ENCODE measurements at regions not wholly inside any gene's neighbourhood (a gene's known extent, or its start where the extent isn't known, plus 50 kb on each side); places are given as distances from the start of the nearest gene placed in this dataset.

DNA sequence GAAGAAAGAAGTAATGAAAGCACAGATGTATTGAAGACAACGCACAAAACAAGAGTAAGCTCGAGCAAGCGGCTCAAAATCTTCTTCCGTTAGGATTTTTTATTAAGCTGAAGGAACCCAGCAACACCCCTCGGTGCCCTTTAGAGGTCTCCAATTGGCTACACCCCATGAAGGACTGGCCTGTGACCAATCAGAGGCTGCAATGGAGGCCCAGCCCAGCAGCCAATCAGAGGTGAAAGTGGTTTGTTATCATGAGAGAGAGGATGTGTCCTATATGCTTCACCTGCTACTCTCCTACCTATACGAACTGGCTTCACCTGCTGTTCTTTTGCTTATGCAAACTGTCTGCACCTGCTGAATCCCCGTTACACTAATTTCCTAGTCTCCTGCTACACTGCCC is 358.8 kb downstream of the C12orf50 start:
- Mint-ChIP-seq H3K36me3 (ENCODE audit: low read depth) (no peaks in the 10 kb centered on the region), H3K27me3 (no peaks in the 10 kb centered on the region), H3K4me1 (ENCODE audit: low read depth) (no peaks in the 10 kb centered on the region), H3K4me3 (no peak overlapping the region), H3K27ac (no peak overlapping the region), H3K9me3 (no peaks in the 10 kb centered on the region)
- ChIA-PET POLR2A (no interaction called here), CTCF (no interaction called here)
- DNase-seq (no peak), ATAC-seq (no peak)
- intact Hi-C loops (cut with micrococcal nuclease) = no loop called here
- TF ChIP-seq, protein P1, sequence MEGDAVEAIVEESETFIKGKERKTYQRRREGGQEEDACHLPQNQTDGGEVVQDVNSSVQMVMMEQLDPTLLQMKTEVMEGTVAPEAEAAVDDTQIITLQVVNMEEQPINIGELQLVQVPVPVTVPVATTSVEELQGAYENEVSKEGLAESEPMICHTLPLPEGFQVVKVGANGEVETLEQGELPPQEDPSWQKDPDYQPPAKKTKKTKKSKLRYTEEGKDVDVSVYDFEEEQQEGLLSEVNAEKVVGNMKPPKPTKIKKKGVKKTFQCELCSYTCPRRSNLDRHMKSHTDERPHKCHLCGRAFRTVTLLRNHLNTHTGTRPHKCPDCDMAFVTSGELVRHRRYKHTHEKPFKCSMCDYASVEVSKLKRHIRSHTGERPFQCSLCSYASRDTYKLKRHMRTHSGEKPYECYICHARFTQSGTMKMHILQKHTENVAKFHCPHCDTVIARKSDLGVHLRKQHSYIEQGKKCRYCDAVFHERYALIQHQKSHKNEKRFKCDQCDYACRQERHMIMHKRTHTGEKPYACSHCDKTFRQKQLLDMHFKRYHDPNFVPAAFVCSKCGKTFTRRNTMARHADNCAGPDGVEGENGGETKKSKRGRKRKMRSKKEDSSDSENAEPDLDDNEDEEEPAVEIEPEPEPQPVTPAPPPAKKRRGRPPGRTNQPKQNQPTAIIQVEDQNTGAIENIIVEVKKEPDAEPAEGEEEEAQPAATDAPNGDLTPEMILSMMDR (IDR thresholded peaks at IDR 0.05) = no peak

DNA sequence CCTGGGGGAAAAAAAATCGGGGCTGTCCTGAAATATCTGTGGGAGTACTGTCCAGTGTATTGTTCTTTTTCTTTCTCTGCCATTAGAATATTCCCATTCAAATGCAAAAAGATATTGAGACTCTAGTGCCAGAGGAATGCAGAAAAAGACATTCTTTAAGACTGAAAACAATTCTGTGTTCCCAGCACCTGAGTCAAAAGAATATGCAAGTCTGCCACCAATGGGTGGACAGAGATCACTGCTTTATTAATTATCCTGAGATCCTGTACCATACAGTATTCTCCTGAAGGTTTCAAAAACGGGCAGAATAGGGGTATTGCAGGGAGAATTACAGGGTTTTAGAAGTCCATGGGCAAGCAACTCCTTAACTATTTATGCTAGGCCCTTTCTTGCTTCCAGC is 361.8 kb downstream of the C12orf50 start:
- CTCF ChIA-PET = no interaction called here
- ATAC-seq (no peak), DNase-seq (no peak)
- no peaks in the 10 kb centered on the region for H3K36me3 Mint-ChIP-seq (ENCODE audit: low read depth)
- TF ChIP-seq, protein P1 (IDR thresholded peaks at IDR 0.05) = no peak
- H3K4me1 Mint-ChIP-seq (ENCODE audit: low read depth) = no peaks in the 10 kb centered on the region
- H3K9me3 Mint-ChIP-seq = no peaks in the 10 kb centered on the region
- POLR2A ChIA-PET = no interaction called here
- H3K27ac Mint-ChIP-seq = no peak overlapping the region
- no peaks in the 10 kb centered on the region for H3K27me3 Mint-ChIP-seq
- intact Hi-C loops (cut with micrococcal nuclease) = no loop called here
- H3K4me3 Mint-ChIP-seq = no peak overlapping the region

DNA sequence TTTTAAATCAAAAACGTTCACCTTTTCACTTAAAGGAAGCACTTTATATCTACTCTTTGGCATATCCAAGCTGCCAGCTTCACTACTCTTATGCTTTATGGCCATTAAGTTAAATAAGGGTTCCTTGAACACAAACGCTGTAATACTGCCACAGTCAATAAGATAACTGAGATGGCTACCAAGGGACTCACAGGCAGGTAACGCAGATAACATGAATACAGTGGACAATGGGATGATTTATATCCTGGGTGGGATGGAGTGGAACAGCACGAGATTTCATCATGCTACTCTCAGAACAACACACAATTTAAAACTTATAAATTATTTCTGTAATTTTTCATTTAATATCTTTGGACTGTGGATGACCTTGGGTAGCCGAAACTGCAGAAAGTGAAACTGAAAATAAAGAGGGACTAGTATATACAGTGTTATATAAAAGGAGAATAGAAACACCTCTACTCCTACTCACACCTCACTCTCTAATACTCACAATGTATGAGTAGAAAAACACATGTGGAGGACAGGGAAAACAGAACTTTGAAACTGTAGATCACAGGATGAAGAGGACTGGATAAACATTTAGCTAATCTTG is 367.3 kb downstream of the C12orf50 start:
- no peaks in the 10 kb centered on the region for H3K9me3 Mint-ChIP-seq
- H3K27me3 Mint-ChIP-seq = no peaks in the 10 kb centered on the region
- no peaks in the 10 kb centered on the region for H3K4me1 Mint-ChIP-seq (ENCODE audit: low read depth)
- DNase-seq (no peak), ATAC-seq (no peak)
- TF ChIP-seq, protein P1 (IDR thresholded peaks at IDR 0.05) = no peak
- intact Hi-C loops (cut with micrococcal nuclease) = no loop called here
- no peaks in the 10 kb centered on the region for H3K36me3 Mint-ChIP-seq (ENCODE audit: low read depth)
- no peak overlapping the region for H3K27ac Mint-ChIP-seq
- no peak overlapping the region for H3K4me3 Mint-ChIP-seq
- ChIA-PET POLR2A (no interaction called here), CTCF (no interaction called here)

DNA sequence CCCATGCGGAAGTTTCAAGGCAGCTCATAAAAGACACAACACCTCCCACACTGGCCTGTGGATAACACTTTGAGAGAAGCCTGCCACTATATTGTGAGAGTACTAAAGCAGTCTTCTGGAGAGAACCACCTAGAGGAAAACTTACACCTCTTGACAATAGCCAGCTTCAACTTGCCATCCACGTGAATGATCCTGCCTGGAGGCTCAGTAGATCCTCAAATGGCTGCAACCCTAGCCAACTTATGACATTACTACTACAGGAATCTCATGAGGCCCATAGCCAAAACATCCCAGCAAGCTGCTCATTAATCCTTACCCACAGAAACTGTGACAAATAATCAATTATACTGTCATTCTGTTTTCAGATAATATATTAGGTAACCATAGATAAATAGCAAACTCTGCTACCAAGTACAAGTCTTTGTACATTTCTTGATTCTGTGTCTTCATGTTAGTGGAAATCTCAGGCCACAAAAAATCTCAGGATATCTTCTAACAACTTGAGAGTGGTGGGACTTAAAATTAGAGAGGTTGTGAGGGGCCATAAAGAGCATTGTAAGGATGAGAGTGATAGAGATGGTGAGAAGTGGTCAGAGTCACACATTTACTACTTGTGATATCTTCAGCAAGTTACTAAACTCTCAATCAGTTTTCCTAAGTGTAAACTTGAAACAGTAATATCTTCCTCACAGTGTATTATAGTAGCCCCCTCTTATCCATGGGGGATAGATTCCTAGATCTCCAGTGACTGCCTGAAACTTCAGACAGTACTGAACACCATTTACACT is 368.0 kb downstream of the C12orf50 start:
- no peak for DNase-seq
- POLR2A ChIA-PET = no interaction called here
- Mint-ChIP-seq H3K27ac (no peak overlapping the region), H3K4me1 (ENCODE audit: low read depth) (no peaks in the 10 kb centered on the region), H3K4me3 (no peak overlapping the region), H3K36me3 (ENCODE audit: low read depth) (no peaks in the 10 kb centered on the region), H3K27me3 (no peaks in the 10 kb centered on the region), H3K9me3 (no peaks in the 10 kb centered on the region)
- no peak for ATAC-seq
- CTCF ChIA-PET = no interaction called here
- TF ChIP-seq, protein P1 (IDR thresholded peaks at IDR 0.05) = no peak
- intact Hi-C loops (cut with micrococcal nuclease) = no loop called here

DNA sequence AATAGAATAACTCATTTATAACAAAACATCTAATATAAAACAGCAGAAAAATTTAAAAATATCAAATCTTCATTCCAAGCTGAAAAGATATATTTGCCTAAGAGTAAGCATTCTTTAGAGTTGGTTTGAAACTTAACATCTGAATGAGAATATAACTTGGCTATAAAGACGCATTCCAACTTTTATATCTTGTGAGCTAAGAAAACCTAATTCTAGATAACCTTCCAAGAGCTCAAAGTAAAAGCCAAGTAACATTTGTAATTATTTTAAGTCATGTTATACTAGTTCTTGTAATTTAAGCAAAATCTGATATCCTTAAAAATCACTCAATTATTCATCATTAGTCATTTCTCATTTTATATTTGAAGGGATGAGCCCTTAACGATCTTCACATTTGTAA is 368.9 kb downstream of the C12orf50 start:
- DNase-seq = no peak
- H3K4me3 Mint-ChIP-seq = no peak overlapping the region
- H3K27me3 Mint-ChIP-seq = no peaks in the 10 kb centered on the region
- intact Hi-C loops (cut with micrococcal nuclease) = no loop called here
- no peak overlapping the region for H3K27ac Mint-ChIP-seq
- TF ChIP-seq, protein P1 (IDR thresholded peaks at IDR 0.05) = no peak
- H3K4me1 Mint-ChIP-seq (ENCODE audit: low read depth) = no peaks in the 10 kb centered on the region
- no peaks in the 10 kb centered on the region for H3K36me3 Mint-ChIP-seq (ENCODE audit: low read depth)
- peaks cover under 1% of the 10 kb centered on the region for H3K9me3 Mint-ChIP-seq
- POLR2A ChIA-PET = no interaction called here
- ATAC-seq = no peak
- CTCF ChIA-PET = no interaction called here
